HG03442 (cell line): ENCODE measurements at regions not wholly inside any gene's neighbourhood (a gene's known extent, or its start where the extent isn't known, plus 50 kb on each side); places are given as distances from the start of the nearest gene placed in this dataset.

ENCODE experiments used
- ATAC-seq: cut with Tn5 transposase; IDR thresholded peaks from one replicate; pipeline ENCODE4 v1.9.1; 2021; ENCODE audit warnings: mild to moderate bottlenecking, moderate library complexity; ENCODE audit not compliant: unreplicated experiment

GRCh38 chr6:22394691-22395090 lies 97.9 kb upstream of the PRL start:
- ATAC-seq, result no peak

DNA sequence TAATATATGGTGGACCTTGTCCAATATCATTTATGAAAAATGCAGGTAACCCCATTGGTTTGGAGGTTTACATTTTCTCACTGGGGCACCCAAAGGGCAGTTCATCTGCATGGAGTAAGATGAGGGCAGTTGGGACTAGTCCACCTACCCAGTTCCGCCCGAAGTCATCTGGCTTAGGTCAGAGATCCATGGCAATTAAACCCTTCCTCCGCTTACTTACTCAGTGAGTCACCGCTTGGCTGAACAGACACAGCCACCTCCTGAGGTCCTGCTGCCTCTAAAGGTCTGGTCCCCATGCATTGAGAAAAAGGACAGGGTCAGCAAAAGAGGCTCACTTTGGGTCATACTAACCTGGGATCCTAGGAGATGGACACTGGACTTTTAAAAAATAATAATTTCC lies 102.9 kb upstream of the PRL start:
- no peak for ATAC-seq

GRCh38 chr6:22401206-22401605 lies 104.4 kb upstream of the PRL start:
- ATAC-seq, result no peak

GRCh38 chr6:22401932-22402331 lies 105.1 kb upstream of the PRL start:
- ATAC-seq, result no peak

DNA sequence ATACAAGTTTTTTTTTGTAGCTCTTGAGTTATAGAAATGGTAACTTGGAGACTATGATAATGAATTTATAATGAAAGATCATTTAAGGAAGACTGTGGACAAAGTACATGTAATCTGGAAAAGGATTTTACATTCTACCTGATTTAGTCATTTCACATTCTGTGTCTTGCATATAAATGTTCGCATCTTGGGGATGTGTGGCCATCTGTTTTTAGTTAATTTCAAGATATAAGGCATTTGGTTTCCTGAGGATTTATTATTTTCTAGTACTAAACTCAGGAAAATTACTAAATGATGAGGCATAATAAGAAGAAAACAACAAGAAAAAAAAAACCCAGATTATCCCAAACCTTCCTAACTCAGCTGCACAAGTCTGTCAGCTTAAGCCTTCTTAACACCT lies 112.7 kb upstream of the PRL start:
- ATAC-seq, result no peak

DNA sequence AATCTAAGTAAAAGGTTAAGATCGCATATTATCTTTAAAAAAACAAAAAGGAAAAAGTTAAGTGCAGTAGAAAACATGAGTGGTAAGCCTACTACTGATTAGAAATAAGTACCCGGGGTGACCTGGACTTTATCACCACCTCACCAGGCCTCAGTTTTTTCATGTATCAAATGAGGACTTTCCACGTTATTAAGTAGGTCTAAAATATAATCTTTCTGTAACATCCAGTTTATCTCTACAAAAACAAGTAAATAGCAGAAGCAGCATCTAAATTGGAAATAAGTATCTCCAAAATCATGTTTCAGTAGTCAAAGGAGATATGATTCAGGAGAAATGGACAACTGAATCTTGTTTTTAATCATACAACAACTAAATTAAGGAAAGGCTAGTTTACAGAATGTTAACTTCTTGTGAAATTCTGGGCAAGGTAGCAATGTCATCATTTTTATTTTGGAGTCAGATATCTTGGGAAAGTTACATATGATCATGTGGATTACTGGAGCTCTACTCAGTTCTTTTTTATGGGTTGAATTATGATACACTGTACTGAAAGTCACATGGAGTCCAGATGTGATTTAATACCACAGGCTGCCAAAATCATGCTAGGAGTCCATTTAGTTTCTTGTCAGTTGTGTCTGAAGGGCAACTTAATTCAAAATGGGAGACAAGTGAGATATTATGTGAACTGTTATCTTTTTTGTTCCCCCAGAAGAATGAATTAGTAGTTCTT lies 114.7 kb upstream of the PRL start:
- ATAC-seq, result no peak

DNA sequence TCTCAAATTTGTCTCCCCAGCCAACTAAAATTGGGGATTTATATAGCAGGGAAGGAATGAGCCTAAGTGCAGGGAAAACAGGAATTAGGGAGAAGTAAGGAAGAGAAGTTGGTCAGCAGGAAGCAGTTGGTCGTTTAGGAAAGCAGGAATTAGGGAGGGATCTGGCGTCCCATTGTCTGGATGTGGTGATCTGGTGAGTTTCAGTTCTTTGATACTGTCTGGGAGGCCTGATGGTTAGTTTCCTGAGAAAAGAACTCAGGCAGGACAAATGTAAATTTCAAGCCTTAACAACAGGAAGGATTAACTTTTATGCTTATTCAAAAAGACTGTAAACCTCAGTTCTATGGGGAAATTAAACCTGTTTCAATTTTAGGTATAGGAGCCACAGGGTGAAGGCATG lies 116.2 kb upstream of the PRL start:
- ATAC-seq, result no peak

DNA sequence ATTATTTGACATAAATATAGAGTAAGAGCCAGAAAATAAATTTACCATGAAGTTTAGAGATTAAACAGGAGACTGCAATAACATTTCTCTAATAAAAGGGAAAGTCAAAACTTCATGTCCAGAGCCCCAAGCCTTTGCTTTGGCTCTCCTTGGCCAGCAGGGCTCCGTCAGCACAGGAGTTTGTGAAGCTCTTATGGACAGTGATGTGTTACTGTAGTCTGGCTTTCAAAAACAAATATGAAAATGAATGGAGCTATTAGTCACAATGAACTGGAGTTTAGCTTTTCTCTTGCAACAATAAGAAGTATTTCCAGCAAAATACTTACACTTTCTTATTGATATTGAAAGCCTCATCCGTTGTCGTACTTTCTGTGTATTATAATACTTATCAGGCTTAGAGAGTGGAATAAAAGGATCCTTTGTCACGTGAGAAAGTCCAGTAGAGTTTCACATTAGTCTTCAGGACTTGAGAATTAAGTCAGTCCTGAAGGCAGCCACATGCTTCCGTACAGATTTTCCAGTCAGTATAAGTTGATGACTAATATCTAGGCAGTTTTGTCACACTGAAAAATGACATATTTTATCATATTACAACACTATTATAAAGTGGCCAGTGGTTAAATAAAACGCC lies 117.0 kb upstream of the PRL start:
- no peak for ATAC-seq

- no peak for ATAC-seq
These were observed 121.9 kb upstream of the PRL start for GRCh38 chr6:22418714-22419113.

DNA sequence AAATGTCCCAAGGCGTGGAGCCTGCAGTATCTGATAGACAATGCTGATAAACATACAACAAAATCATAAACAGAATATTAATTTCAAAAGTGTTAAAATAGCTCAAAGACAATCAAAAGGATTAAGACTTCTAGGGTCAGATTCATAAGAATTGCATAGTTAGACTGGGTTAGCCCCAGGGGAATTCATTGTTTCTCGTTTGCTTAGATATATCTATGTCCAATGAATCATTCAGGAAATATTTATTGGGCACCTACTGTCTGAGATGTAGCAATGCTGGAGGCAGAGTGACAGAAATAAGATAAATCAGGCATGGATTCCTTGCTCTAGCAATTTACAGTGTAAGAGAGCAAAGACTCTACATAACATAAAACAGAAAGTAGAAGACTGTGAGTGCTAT lies 124.4 kb upstream of the PRL start:
- no peak for ATAC-seq

DNA sequence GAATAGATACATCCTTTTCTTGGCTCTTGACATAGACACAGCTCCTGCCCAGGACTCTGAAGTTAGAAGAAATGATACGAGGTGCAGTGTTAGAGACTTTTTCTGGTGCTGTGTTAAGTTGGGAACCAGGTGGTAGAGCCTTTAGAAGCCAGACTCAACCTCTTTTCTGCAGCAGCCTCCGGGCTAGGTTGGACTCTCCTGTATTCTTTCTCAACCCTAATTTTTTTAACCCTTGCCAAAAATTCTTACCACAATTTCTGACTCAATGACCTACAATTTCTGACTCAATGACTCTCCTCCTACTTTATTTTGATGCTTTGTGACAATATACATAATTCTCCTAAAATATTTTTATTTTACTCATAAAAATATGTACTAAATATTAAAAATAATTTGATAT lies 127.4 kb upstream of the PRL start:
- ATAC-seq, result no peak

DNA sequence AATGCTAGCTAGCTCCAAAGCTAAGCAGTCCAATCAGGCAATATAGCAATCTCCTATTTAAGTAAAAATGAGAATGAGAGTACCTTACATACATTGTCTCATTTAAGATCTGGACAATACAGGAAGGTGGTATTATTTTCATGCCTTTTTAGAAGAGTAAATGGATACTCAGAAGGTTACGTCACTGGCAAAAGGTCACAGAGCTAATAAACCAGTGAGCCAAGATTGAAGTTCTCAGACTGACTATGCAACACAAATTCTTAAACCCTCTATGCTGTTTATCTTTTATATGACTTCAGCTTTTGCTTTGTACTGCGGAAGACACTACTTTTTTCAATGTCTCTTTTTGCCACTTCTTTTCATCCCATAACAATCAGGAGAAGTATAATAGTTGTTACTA lies 135.2 kb upstream of the PRL start:
- no peak for ATAC-seq

DNA sequence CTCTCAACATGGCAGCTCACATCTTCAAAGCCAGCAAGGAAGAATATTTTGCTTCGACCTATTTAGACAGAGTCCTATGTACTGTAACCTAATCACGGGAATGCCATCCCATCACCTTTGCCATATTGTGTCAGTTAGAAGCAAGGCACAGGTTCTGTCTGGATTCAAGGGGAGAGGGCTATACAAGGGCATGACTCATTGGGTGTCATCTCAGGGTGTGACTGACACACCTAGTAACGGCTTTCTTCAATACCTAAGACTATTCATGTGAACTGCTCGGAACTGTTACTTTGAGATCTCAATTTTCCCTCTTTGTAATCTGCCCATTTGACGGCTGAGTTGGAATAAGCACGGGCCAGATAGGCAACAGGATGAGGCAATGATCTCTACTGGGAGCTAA lies 135.6 kb upstream of the HDGFL1 start:
- ATAC-seq, result no peak

- no peak for ATAC-seq
These were observed 134.2 kb upstream of the HDGFL1 start for GRCh38 chr6:22435151-22435550.

DNA sequence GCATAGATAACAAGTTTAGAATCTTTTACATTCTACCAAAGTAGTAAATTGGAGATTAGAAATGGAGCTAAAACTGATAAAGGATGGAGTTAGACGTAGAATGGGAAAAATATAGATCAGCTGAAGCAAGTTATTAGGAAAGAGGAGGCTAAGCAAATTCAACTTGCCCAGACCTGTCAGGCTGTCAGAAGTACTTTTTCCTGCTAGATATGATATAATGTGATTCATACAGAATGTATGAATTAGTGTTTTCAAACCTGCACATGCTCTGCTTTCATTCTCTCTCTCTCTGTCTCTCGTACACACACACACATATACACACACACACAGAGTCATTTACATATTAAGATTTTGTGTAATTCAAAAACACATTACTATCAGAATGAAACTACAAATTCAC lies 133.2 kb upstream of the HDGFL1 start:
- ATAC-seq, result no peak

DNA sequence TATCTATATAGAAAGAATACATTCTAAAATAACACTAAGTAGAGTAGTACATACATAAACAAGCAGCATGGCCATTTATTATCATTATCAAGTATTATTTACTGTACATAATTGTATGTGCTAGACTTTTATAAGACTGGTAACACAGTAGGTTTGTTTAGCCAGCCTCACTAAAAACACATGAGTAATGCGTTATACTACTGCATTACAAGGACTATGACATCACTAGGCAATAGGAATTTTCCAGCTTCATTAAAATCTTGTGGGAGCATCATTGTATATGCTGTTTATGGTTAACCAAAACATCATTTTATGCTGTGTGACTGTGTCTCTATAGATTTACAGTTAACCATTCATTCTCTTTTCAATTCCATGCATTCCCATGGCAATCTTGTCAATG lies 131.7 kb upstream of the HDGFL1 start:
- no peak for ATAC-seq

GRCh38 chr6:22442826-22443225 lies 126.5 kb upstream of the HDGFL1 start:
- ATAC-seq, result no peak

DNA sequence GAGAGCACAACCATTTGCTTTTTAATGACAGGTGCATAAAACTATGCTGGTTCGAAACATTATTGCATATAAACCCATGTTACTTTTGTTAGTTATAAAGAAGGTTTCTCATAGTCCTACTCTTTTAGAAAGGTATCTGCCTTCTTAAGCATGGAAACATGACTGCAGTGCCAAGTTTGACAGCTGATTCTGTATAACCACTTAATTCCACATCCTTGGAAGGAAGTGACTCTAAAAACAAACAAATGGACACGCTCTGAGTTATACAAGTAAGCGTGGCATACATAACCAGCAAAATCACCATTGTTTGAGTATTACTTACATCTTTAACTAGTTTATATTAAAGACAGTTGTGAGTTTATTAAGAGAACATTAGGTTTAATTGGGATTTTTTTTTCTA lies 125.0 kb upstream of the HDGFL1 start:
- ATAC-seq, result no peak

GRCh38 chr6:22445946-22446345 lies 123.4 kb upstream of the HDGFL1 start:
- ATAC-seq, result no peak

DNA sequence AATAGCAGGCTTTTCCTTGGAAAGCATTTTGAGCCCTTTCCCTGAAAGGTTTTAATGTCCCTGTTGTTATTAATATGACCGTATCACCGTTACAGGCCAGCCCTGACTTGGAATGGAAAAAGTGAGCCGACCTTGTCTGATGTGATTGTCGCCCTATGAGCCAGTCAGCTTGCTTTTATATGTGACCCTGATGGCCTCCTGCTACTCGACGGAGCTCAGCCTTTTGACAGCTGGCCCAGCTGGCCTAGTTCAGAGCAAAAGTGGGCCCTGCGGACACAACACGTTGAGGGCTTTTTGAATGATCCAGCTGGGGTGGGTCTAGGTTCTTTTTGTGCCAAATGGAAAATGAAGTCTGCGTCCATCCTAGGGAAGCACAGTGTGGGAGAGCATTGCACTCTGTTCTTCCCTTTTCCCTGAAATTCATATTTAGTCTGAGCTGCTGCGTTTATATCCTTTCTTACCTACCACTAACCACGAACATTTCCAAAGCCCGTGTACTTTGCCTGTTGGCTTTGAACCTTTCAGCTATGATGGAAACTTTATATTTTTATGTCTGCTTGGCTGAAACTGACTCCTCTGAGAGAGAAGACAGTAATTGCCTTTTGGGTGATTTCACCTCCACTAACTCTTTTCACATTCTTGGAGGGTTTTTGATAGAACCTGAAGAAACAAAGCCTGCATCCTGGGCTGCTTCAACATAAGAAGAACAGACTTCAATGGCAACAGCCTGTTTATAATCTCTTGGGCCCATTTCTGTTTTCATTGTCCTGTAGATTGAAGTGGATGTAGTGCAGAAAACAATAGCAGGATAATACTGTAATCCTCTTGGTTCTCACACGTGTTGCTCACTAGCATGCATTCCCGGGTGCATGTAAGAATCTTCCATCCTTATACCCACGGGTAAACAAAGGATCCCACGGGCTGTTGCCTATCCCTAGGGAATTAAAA lies 121.8 kb upstream of the HDGFL1 start:
- no peak for ATAC-seq

GRCh38 chr6:22448291-22448711 lies 121.1 kb upstream of the HDGFL1 start:
- ATAC-seq, result no peak

GRCh38 chr6:22451962-22452361 lies 117.4 kb upstream of the HDGFL1 start:
- ATAC-seq, result no peak
